A549 (cell line): ENCODE measurements at regions not wholly inside any gene's neighbourhood (a gene's known extent, or its start where the extent isn't known, plus 50 kb on each side); places are given as distances from the start of the nearest gene placed in this dataset.

Experiments
- ATAC-seq, 2 experiments: fragments of 200-7000 bp in 1 of 2; fragments of >200 bp in 1 of 2; cut with Nextera tagmentation in 1 of 2; cut with Tn5 transposase in 1 of 2; 3 replicates each; pipeline versions ENCODE4 v1.8.0 to v1.9.1; 2018 to 2020; ENCODE audit warnings: mild to moderate bottlenecking in 1 of 2, moderate library complexity in 1 of 2
- CTCF ChIA-PET: fragments of 300-600 bp; sonication (Branson Sonifier 250); formaldehyde crosslinking; extraction: SDS; loops from one replicate; lab custom pipeline; 2021; ENCODE audit warnings: antibody characterized with exemption, inconsistent platforms; lab: Yijun Ruan, JAX
- POLR2A ChIA-PET: fragments of 350-600 bp; formaldehyde crosslinking; extraction: SDS; loops from one replicate; lab custom pipeline; 2021; ENCODE audit warnings: antibody characterized with exemption, inconsistent platforms; lab: Yijun Ruan, JAX
- DNase-seq, 2 experiments: peaks; one replicate each; pipeline versions ENCODE4 v3.0.0 to v3.0.0-alpha.2; 2011 to 2016; ENCODE audit warnings: low read depth in 1 of 2, low spot score in 1 of 2
- FAIRE-seq: peaks from 2 replicates; lab custom pipeline; 2011; peaks lifted over from hg19 to GRCh38; lab: Jason Lieb, UNC
- H3K27ac ChIP-seq, 2 experiments: fragments of >200 bp; sonication (Bioruptor Twin); formaldehyde crosslinking; 3 replicates each; pipeline ENCODE4 v1.5.1; 2016 to 2017
- H3K4me1 ChIP-seq: fragments of >200 bp; sonication (Bioruptor Twin); formaldehyde crosslinking; 3 replicates; pipeline ENCODE4 v1.6.1; 2016
- H3K4me2 ChIP-seq: fragments of >200 bp; sonication (Bioruptor Twin); formaldehyde crosslinking; 3 replicates; pipeline ENCODE4 v1.6.1; 2016
- H3K4me3 ChIP-seq: fragments of >200 bp; sonication (Bioruptor Twin); formaldehyde crosslinking; 3 replicates; pipeline ENCODE4 v1.5.1; 2016
- H3K9me3 ChIP-seq: fragments of >200 bp; sonication (Bioruptor Twin); formaldehyde crosslinking; 3 replicates; pipeline ENCODE4 v1.6.1; 2016
- ATOH8 ChIP-seq: fragments of 250-450 bp; sonication (Bioruptor Pico); IDR thresholded peaks from 2 replicates; pipeline ENCODE4 v1.5.0; 2020; ENCODE audit warnings: low read depth, mild to moderate bottlenecking, moderate library complexity
- EHF ChIP-seq: fragments of 250-450 bp; sonication (Bioruptor Pico); IDR thresholded peaks from 2 replicates; pipeline ENCODE4 v1.5.0; 2020; ENCODE audit warnings: mild to moderate bottlenecking
- HOXA7 ChIP-seq: fragments of 250-450 bp; sonication (Bioruptor Pico); IDR thresholded peaks from 2 replicates; pipeline ENCODE4 v1.5.0; 2020; ENCODE audit warnings: mild to moderate bottlenecking, moderate library complexity
- WGBS: methylation state at CpG from one replicate; pipeline ENCODE4 v1.1.6; 2017; ENCODE audit errors: missing lambda C conversion rate; 5-methylcytosine and 5-hydroxymethylcytosine counted together
- small RNA-seq, 6 experiments: library from RNA; depleted of rRNA; stranded (forward); fragments of <200 nt; gene quantifications; one replicate each; pipeline ENCODE3, GENCODE V24; 2012

- no peak overlapping the region for H3K27ac ChIP-seq
- POLR2A ChIA-PET: no interaction called here
- TF ChIP-seq HOXA7 (CRISPR knock-in tag) (no peak), EHF (CRISPR knock-in tag) (no peak), ATOH8 (no peak)
- H3K4me1 ChIP-seq: no peaks in the 10 kb centered on the region
- CTCF ChIA-PET: no interaction called here
- 44% methylated on average over 9 of the region's 9 CpGs for WGBS
- H3K4me3 ChIP-seq: no peak overlapping the region
- no peak overlapping the region for H3K4me2 ChIP-seq
- FAIRE-seq (no peak), ATAC-seq (no peak), DNase-seq (no peak)
- H3K9me3 ChIP-seq: no peaks in the 10 kb centered on the region
Observed at GRCh38 chr9:90559075-90560073, 83.2 kb downstream of the DIRAS2 start.

Small RNAs in the stretch of these regions (small RNA-seq; reads per million reads assigned to genes)
- gene AL161629.2 (0 reads per million in 6 experiments), gene MIR4290 (0 reads per million in 6 experiments)
